HepG2 (cell line): ENCODE measurements at regions not wholly inside any gene's neighbourhood (a gene's known extent, or its start where the extent isn't known, plus 50 kb on each side); places are given as distances from the start of the nearest gene placed in this dataset.
"Not testable (repeated sequence)": the region's sequence is repeated elsewhere in the genome, so short reads cannot be mapped to it uniquely, and the experiment has no call there.

Experiments
- ATAC-seq: fragments of 200-7000 bp; cut with Tn5 transposase; 3 replicates; pipeline ENCODE4 v1.9.1; 2020; ENCODE audit warnings: mild to moderate bottlenecking, moderate library complexity
- BruUV-seq: library from RNA; stranded (reverse); fragments of 400-500 nt; replicated peaks from 2 replicates; lab custom pipeline; 2021; lab: Mats Ljungman, UMichigan
- CTCF ChIA-PET: fragments of 300-600 bp; formaldehyde crosslinking; extraction: SDS; loops from one replicate; lab custom pipeline; 2021; ENCODE audit warnings: low total read pairs, inconsistent platforms, low intra/inter-chr PET ratio; lab: Yijun Ruan, JAX
- POLR2A ChIA-PET: fragments of 350-600 bp; sonication (Branson Sonifier 250); formaldehyde crosslinking; loops from one replicate; lab custom pipeline; 2020; ENCODE audit warnings: antibody characterized with exemption, inconsistent platforms; lab: Yijun Ruan, JAX
- DNase-seq: peaks from one replicate; pipeline ENCODE4 v3.0.0-alpha.2; 2015; ENCODE audit warnings: low spot score
- FAIRE-seq: peaks from 3 replicates; lab custom pipeline; 2011; peaks lifted over from hg19 to GRCh38; lab: Jason Lieb, UNC
- H2AFZ ChIP-seq: one replicate; pipeline ENCODE4 v1.6.1; 2011; ENCODE audit warnings: low read length, inconsistent platforms
- H3K27ac ChIP-seq: fragments of 300-600 bp; 3 replicates; pipeline ENCODE4 v1.8.0; 2011; ENCODE audit warnings: mixed run types, mild to moderate bottlenecking, mixed read lengths, low read length, inconsistent platforms; ENCODE audit not compliant: insufficient read depth; ENCODE audit errors: extremely low read length
- H3K27me3 ChIP-seq, 2 experiments: fragments of 200-600 bp in 1 of 2; 2 replicates in 1 of 2; 3 replicates in 1 of 2; pipeline versions ENCODE4 v1.6.0 to v1.8.0; 2011; ENCODE audit warnings: low read length in 2 of 2, mild to moderate bottlenecking in 2 of 2, moderate library complexity in 2 of 2, inconsistent platforms in 1 of 2; ENCODE audit not compliant: insufficient read depth in 2 of 2, control insufficient read depth in 1 of 2
- H3K36me3 ChIP-seq, 2 experiments: fragments of 200-600 bp in 1 of 2; replicated peaks in 1 of 2; 2 replicates in 1 of 2; 3 replicates in 1 of 2; pipeline versions ENCODE4 v1.5.1 to v1.8.0; 2011; ENCODE audit warnings: low read length in 2 of 2, inconsistent platforms in 1 of 2; ENCODE audit not compliant: insufficient read depth in 2 of 2, control insufficient read depth in 1 of 2
- H3K4me1 ChIP-seq: 2 replicates; pipeline ENCODE4 v1.5.1; 2012; ENCODE audit warnings: low read length, inconsistent platforms; ENCODE audit not compliant: insufficient read depth
- H3K4me2 ChIP-seq: 2 replicates; pipeline ENCODE4 v1.6.0; 2011; ENCODE audit warnings: low read depth, low read length, inconsistent platforms
- H3K4me3 ChIP-seq, 3 experiments: fragments of 200-600 bp in 1 of 3; sonication (generic), shearing (Covaris generic) in 1 of 3; replicated peaks in 1 of 3; 2 replicates each; pipeline ENCODE4 v1.5.1; 2011 to 2016; ENCODE audit warnings: low read length in 3 of 3, inconsistent platforms in 2 of 3, low read depth in 2 of 3, mild to moderate bottlenecking in 2 of 3, control low read depth in 1 of 3, mixed read lengths in 1 of 3; ENCODE audit not compliant: insufficient read depth in 1 of 3
- H3K79me2 ChIP-seq: one replicate; pipeline ENCODE4 v1.6.1; 2011; ENCODE audit warnings: low read length, inconsistent platforms; ENCODE audit not compliant: insufficient read depth
- H3K9ac ChIP-seq: 2 replicates; pipeline ENCODE4 v1.6.0; 2011; ENCODE audit warnings: mild to moderate bottlenecking, low read depth, low read length, inconsistent platforms; ENCODE audit not compliant: insufficient read depth
- H3K9me3 ChIP-seq: 2 replicates; pipeline ENCODE4 v1.5.1; 2012; ENCODE audit warnings: mild to moderate bottlenecking, low read length
- H4K20me1 ChIP-seq: 2 replicates; pipeline ENCODE4 v1.6.0; 2011; ENCODE audit warnings: inconsistent platforms, mild to moderate bottlenecking, low read length, moderate library complexity; ENCODE audit not compliant: insufficient read depth
- ARNTL ChIP-seq: sonication (generic); formaldehyde crosslinking; IDR thresholded peaks from 2 replicates; pipeline ENCODE4 v1.4.0; 2020; ENCODE audit warnings: mild to moderate bottlenecking, missing genetic modification reagents
- YEATS4 ChIP-seq: sonication (generic); formaldehyde crosslinking; IDR thresholded peaks from 2 replicates; pipeline ENCODE4 v1.4.0; 2020; ENCODE audit warnings: missing genetic modification reagents, borderline replicate concordance
- ZNF235 ChIP-seq: sonication (generic); formaldehyde crosslinking; IDR thresholded peaks from 2 replicates; pipeline ENCODE4 v1.8.1; 2023; ENCODE audit warnings: mild to moderate bottlenecking, missing genetic modification reagents, borderline replicate concordance
- WGBS: methylation state at CpG from one replicate; pipeline ENCODE4 v1.1.6; 2017; ENCODE audit warnings: low lambda C conversion rate; 5-methylcytosine and 5-hydroxymethylcytosine counted together
- in situ Hi-C: cut with HindIII; loops from 2 replicates; pipeline ENCODE4 v1.10.0; 2017; ENCODE audit warnings: low pct_unique_long_range_greater_than_20kb; ENCODE audit not compliant: extremely low pct_ligation_motif_present
- intact Hi-C: fragments of 100-400 bp; cut with micrococcal nuclease; formaldehyde crosslinking; loops from one replicate; pipeline ENCODE4 v1.10.0; 2022; ENCODE audit not compliant: unreplicated experiment
- TF ChIP-seq, protein P1 (sequence below): sonication (generic); formaldehyde crosslinking; IDR thresholded peaks from 2 replicates; pipeline ENCODE4 v1.8.0; 2022; ENCODE audit warnings: mild to moderate bottlenecking, missing genetic modification reagents, borderline replicate concordance

DNA sequence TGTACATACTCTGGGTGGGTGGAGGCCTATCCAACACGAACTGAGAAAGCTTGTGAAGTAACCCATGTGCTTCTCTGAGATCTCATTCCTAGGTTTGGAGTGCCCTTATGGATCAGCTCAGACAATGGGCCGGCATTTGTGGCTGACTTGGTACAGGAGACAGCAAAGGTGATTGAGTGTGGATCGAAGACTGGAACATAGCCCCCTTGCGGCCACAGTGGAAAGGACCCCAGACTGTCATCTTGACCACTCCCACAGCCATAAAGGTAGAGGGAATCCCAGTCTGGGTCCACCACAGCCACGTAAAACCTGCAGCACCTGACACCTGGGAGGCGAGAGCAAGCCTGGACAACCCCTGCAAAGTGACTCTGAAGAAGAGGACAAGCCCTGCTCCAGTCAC, 598.0 kb upstream of the AADAT start:
- intact Hi-C loops: no loop called here
- Histone ChIP-seq H3K9me3 (no peaks in the 10 kb centered on the region), H3K36me3 (no peaks in the 10 kb centered on the region), H3K9ac (no peak overlapping the region), H3K27ac (no peak overlapping the region), H2AFZ (no peak overlapping the region), H3K79me2 (no peaks in the 10 kb centered on the region), H3K27me3 (no peaks in the 10 kb centered on the region), H3K4me3 (no peak overlapping the region), H3K4me2 (no peak overlapping the region), H3K4me1 (peaks cover 11% of the 10 kb centered on the region)
- WGBS: 63% methylated on average over 4 of the region's 6 CpGs
- POLR2A ChIA-PET: no interaction called here
- ATAC-seq (no peak), DNase-seq (no peak), FAIRE-seq (no peak)
- in situ Hi-C loops: no loop called here
- BruUV-seq: no TSS peak
- no peak for TF ChIP-seq ARNTL
- TF ChIP-seq, protein P1, sequence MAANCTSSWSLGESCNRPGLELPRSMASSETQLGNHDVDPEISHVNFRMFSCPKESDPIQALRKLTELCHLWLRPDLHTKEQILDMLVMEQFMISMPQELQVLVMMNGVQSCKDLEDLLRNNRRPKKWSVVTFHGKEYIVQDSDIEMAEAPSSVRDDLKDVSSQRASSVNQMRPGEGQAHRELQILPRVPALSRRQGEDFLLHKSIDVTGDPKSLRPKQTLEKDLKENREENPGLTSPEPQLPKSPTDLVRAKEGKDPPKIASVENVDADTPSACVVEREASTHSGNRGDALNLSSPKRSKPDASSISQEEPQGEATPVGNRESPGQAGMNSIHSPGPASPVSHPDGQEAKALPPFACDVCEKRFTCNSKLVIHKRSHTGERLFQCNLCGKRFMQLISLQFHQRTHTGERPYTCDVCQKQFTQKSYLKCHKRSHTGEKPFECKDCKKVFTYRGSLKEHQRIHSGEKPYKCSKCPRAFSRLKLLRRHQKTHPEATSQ (CRISPR knock-in tag): no peak
- no peak for TF ChIP-seq ZNF235
- TF ChIP-seq YEATS4: no peak
- TF ChIP-seq, all 625 proteins: peak for 0
- H4K20me1 ChIP-seq: no peaks in the 10 kb centered on the region
- CTCF ChIA-PET: no interaction called here

DNA sequence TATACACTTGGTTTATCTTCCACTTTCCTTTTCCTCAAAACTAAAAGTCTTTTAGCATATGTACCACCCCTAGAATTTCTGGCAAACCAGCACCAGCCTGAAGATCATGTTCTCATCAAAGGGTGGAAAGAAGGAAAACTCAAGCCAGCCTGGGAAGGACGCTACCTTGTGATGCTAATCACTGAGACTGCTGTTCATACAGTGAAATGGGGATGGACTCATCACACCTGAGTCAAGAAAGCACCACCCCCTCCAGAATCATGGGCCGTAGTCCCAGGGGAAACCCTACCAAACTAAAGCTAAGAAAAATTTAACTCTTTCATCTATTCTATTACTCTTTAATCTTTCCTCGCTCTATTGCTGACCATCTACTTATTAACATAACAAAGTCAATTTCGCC, 595.9 kb upstream of the AADAT start:
- in situ Hi-C loops, H4K20me1 ChIP-seq, H3K79me2 ChIP-seq, ATAC-seq, BruUV-seq, intact Hi-C loops, H2AFZ ChIP-seq, H3K9me3 ChIP-seq, H3K9ac ChIP-seq, CTCF ChIA-PET, H3K4me3 ChIP-seq, H3K36me3 ChIP-seq, POLR2A ChIA-PET, H3K4me2 ChIP-seq, DNase-seq, H3K27ac ChIP-seq, H3K27me3 ChIP-seq, FAIRE-seq: not testable (repeated sequence)
- H3K4me1 ChIP-seq: peaks cover 11% of the 10 kb centered on the region
- 30% methylated on average over 4 of the region's 4 CpGs for WGBS
